ENCODE measurements at regions not wholly inside any gene's neighbourhood (a gene's known extent, or its start where the extent isn't known, plus 50 kb on each side); places are given as distances from the start of the nearest gene placed in this dataset.

GRCh38 chr10:8532647-8533046 is 478.2 kb downstream of the GATA3 start:
- H3K4me3 ChIP-seq (ENCODE audit: low read depth, low read length), result no peak overlapping the region
- DNase-seq (ENCODE audit: low read depth), result no peak
- TF ChIP-seq CTCF (IDR thresholded peaks at IDR 0.05; ENCODE audit: low read depth, low read length, missing control alignments), result no peak

GRCh38 chr10:8533462-8533861 is 479.0 kb downstream of the GATA3 start:
- no peak for DNase-seq (ENCODE audit: low read depth)
- no peak for TF ChIP-seq CTCF (IDR thresholded peaks at IDR 0.05; ENCODE audit: low read depth, low read length, missing control alignments)
- no peak overlapping the region for H3K4me3 ChIP-seq (ENCODE audit: low read depth, low read length)

GRCh38 chr10:8534096-8534495 is 479.6 kb downstream of the GATA3 start:
- no peak overlapping the region for H3K4me3 ChIP-seq (ENCODE audit: low read depth, low read length)
- no peak for DNase-seq (ENCODE audit: low read depth)
- TF ChIP-seq CTCF (IDR thresholded peaks at IDR 0.05; ENCODE audit: low read depth, low read length, missing control alignments), result no peak

- no peak overlapping the region for H3K4me3 ChIP-seq (ENCODE audit: low read depth, low read length)
- TF ChIP-seq CTCF (IDR thresholded peaks at IDR 0.05; ENCODE audit: low read depth, low read length, missing control alignments), result no peak
- DNase-seq (ENCODE audit: low read depth), result no peak
Observed at GRCh38 chr10:8534891-8535290, 480.4 kb downstream of the GATA3 start.

- no peak for DNase-seq (ENCODE audit: low read depth)
- TF ChIP-seq CTCF (IDR thresholded peaks at IDR 0.05; ENCODE audit: low read depth, low read length, missing control alignments), result no peak
- no peak overlapping the region for H3K4me3 ChIP-seq (ENCODE audit: low read depth, low read length)
Observed at GRCh38 chr10:8539056-8539455, 484.6 kb downstream of the GATA3 start.

GRCh38 chr10:8543361-8544056 is 489.0 kb downstream of the GATA3 start:
- H3K4me3 ChIP-seq (ENCODE audit: low read depth, low read length), result no peak overlapping the region
- no peak for DNase-seq (ENCODE audit: low read depth)
- TF ChIP-seq CTCF (IDR thresholded peaks at IDR 0.05; ENCODE audit: low read depth, low read length, missing control alignments), result no peak

GRCh38 chr10:8544057-8544380 is 489.5 kb downstream of the GATA3 start:
- DNase-seq (ENCODE audit: low read depth), result no peak
- H3K4me3 ChIP-seq (ENCODE audit: low read depth, low read length), result no peak overlapping the region

More at GRCh38 chr10:8544057-8544380, 489.5 kb downstream of the GATA3 start:
- no peak for TF ChIP-seq CTCF (IDR thresholded peaks at IDR 0.05; ENCODE audit: low read depth, low read length, missing control alignments)
